Myocyte (in vitro differentiated cells): ENCODE measurements at regions not wholly inside any gene's neighbourhood (a gene's known extent, or its start where the extent isn't known, plus 50 kb on each side); places are given as distances from the start of the nearest gene placed in this dataset.
A peak's percentile ranks its signal among the peaks of the same experiment; 100 is the strongest.
"Not testable (repeated sequence)": the region's sequence is repeated elsewhere in the genome, so short reads cannot be mapped to it uniquely, and the experiment has no call there.

ENCODE experiments used
- DNase-seq: peaks from one replicate; pipeline ENCODE4 v3.0.0-alpha.2; 2012; ENCODE audit warnings: low read depth

DNA sequence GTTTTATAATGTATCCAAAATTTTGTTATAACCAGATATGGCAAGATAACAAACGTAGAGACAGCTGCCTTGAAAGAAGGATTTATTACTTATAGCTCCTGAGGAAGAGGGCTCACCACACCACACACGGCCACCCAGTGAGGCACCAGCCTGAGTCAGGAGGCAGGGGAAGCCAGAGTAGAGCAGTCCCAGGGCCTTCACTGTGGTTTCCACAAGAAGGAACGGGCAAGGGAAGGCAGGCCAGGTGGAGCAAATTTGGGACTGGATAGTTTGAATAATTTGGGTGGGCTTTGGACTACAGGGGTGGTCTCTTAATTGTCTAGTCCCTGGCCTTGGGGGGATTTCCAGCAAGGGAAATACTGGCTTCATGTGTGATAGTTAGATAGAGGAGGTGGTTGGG is 72.5 kb downstream of the RRAGC start:
- no peak for DNase-seq

DNA sequence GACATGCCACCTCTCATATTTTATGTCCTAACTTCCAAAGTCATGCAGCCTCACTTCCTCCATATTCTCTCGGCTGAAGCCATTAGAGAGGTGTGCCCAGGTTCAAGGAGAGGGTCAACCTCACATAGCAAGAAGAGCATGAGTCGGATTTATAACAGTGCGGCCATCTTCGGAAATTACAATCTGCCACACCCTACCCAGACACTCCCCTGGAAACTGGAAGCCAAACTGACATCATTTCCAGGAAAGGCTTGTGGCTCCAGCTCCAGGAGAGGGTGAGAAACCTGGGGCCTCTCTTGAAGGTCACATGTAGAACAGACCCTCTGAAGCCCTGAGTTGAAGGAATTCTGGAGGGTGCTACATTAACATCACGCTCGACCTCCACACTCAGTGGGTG is 73.5 kb downstream of the RRAGC start:
- peak; percentile 17 for DNase-seq

- DNase-seq, result no peak
Measured at GRCh38 chr1:38785285-38786039, 74.1 kb downstream of the RRAGC start.

DNA sequence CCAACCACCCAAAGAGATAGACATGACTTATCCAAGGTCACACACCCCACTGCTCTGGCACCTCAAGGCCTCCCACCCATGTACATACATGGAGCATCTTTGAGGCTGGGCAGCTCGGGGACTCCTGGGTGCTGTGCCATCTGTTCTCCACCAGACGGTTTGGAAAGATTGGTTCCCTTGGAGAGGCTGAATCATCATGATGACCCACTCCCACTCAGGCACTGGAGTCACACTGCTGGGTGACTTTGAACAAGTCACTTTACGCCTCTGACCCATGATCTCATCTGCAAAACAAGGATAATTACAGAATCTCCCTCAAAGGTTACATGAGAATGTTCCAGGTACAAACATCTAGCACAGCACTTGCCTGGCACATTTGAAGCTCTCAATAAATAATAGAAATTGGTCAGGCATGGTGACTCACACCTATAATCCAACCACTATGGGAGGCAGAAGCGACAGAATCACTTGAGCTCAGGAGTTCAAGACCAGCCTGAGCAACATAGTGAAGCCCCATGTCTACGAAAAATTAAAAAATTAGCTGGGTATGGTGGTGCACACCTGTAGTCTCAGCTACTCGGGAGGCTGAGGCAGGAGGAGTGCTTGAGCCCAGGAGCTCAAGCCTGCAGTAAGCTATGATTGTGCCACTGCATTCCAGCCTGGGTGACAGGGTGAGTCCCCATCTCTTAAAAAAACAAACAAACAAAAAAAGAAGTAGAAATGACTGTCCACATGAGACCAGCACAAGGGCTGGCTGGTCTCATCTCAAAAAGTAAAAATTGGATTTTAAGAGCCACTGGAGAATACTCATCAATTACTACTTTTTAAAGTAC is 74.9 kb downstream of the RRAGC start:
- DNase-seq, result no peak

GRCh38 chr1:38783640-38784229 is 75.8 kb downstream of the RRAGC start:
- peak; percentile 58 for DNase-seq

DNA sequence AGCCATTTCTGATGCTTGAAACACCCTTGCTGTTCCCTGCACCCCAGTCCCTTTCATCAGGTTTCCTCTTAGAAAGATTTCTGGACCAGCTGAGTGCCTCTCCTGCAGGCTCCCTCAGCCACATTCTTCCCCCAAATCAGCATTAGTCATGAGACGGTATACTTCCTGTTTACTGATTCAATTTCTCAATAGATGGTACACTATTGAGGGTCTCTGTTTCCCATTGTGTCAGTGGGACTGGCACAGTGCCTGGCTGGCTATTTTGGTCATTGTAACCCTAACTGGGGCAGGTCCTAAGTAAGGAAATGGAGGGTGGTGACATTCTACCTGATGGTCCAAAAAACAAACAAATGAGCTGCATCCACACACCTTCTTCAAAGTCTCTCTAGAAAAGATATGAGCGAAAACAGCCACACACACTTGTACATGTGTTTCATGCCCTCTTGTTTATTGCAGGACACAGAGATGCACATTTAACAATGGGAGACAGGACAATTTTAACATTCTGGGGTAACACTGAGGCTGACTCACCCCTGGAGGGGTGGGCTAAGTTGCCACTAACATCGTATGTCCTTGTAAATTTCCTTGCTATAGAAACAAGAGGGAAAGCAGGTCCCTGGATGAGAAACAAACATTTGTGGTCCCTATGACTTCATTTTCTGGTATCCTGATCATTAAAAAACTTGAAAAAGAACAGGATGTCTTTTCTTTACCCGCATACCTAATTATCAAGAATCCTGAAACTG is 77.5 kb downstream of the RRAGC start:
- DNase-seq, result no peak

DNA sequence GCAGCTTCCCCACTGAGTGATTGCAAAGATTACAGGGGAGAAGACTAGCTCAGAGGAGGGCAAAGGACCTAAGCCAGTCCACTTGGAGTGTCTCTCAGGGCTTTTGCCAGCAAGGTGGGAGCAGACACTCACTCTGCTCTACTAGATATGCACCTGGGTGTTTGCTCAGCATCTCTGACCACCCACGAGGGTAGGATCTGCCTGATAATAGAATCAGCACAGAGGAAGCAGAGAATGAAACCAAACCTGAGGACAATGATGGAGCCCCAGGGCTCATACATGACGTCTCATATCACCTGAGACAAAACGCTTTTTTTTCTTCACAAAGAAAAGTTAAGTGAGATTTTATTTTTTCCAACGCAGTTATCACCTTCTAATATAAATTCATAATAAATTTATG is 79.4 kb downstream of the RRAGC start:
- DNase-seq, result no peak

DNA sequence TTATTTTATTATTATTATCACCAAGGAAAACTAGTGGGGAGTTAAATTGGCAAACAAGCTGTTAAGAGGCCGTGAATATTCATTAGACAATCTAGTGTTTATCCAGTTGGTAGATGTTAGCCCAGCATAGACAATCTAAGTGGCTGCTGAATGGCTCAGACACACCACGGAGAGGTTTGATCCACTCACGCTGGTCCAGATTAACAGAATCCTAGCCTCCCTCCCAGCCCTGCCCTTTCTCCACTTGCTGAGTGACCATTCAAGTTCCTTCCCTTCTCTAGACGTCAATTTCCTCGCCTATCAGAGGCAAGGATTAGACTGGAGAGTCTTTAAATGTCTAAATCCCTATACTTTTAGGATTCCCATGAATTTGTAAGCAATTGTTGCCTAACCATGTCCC is 80.1 kb downstream of the RRAGC start:
- no peak for DNase-seq

DNA sequence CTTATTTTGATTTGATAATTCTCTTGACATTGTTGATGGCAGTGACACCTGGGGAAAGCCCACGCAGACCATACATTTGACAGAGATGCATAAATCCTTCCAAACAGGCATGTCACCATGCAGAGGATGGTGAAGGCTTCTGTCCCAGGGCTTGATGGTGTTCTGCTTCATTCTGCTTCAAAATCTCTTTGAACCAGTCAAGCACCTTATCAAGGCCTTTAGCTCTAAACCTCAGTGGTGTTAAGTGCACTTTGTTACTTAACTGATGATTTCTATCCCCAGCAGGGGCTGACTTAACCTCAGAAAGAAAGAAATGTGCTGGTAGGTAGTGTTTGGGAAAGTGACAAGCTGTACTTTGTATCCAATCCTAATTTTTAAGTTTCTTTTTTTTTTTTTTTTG is 81.1 kb downstream of the RRAGC start:
- no peak for DNase-seq

DNA sequence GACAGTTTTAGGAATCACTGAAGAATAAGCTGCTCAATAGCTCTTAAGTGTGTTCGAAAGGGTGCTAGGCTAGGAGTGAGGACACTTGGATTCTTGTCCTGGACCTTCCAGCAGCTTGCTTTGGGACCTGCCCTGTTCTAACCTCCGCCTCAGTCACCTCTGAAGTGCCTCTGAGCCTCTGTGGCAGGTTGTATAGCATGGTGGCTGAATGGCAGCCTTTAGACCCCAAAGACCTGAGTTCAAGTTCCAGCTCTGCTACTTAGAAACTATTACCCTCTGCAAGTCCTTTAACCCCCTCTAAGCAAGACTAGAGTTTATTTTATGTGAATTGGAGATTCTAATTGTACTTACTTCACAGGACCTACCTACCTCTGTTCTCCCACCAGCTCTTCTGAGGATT is 81.5 kb downstream of the RRAGC start:
- no peak for DNase-seq

- no peak for DNase-seq
Measured at GRCh38 chr1:38777464-38777957, 82.1 kb downstream of the RRAGC start.

DNA sequence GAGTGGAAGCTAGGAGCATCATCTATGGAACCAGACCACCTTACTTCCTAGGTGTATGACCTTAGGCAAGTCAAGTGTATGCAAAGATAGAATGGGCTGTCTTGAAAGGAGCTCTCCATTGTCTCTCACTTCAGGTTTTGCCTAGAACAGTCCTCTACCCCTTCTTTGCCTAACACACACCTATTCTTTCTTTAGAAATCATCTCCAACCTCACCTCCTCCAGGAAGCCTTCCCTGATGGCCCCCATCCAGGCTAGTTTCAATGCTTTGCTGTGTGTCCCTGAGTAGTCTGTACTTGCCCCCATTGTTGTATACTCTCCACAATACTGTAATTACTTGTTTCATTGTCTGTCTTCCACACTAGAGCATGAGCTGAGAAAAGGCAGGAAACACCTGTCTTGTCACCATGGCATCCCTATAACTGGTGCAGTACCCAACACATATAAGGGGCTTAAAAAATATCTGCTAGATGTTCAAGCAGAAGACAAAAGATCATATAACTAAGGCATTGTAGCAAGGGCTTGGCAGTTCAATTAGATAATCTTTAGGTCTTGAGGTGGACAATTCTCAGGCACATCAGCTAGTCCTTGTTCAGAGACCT is 83.0 kb downstream of the RRAGC start:
- no peak for DNase-seq

GRCh38 chr1:38775175-38775845 is 84.3 kb downstream of the RRAGC start:
- DNase-seq, result no peak

DNA sequence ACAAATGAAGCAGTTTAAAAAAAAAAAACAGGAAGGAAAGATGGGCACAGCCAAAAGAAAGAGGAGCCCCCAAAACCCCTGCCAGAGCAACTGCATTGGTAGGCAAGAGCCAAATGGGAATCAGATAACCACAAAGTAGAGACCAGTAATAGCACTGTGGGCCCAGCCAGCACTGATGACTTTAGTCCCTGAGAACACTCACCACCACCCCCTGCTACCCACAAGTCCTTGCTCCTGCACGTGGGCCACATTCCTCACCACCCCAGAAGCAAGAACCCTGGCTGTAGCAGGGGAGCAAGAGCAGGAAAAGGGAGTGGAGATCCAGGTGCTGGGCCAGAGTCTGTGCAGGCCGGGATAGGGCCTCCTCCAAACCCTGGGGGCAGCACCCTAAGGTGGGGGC is 86.1 kb downstream of the RRAGC start:
- DNase-seq, result peak; percentile 12

- DNase-seq, result no peak
Measured at GRCh38 chr1:38772953-38773352, 86.6 kb downstream of the RRAGC start.

GRCh38 chr1:38772026-38772425 is 87.5 kb downstream of the RRAGC start:
- DNase-seq, result no peak

- DNase-seq, result not testable (repeated sequence)
Measured at GRCh38 chr1:38770516-38771173, 88.9 kb downstream of the RRAGC start.

DNA sequence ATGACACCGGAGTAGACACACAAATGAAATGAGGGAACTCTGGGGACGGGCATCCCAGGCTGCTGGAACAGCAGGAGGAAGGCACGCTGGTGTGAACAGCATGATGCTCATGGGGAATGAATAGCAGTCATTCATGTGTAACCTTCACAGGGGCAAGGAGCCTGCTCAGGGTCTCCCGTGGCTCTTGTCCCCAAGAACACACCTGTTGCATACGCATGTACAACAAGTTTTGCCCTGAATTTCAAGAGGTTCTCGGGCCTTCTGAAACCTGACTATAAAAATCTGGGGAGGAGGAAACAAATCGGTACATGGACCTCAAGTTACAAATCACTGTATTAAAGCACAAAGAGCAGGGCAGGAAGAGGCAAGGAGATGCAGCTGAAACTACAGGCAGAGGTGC is 93.4 kb downstream of the RRAGC start:
- no peak for DNase-seq

- no peak for DNase-seq
Measured at GRCh38 chr1:38763121-38763520, 96.5 kb downstream of the RRAGC start.

GRCh38 chr1:38760562-38760961 is 99.0 kb downstream of the RRAGC start:
- no peak for DNase-seq
